ENCODE measurements at regions not wholly inside any gene's neighbourhood (a gene's known extent, or its start where the extent isn't known, plus 50 kb on each side); places are given as distances from the start of the nearest gene placed in this dataset.
"Not testable (repeated sequence)": the region's sequence is repeated elsewhere in the genome, so short reads cannot be mapped to it uniquely, and the experiment has no call there.

GRCh38 chr5:179459771-179460170 is 90.6 kb upstream of the RUFY1 start:
- no peaks in the 10 kb centered on the region for H3F3A ChIP-seq (replicated peaks; ENCODE audit: insufficient read depth)
- WGBS (ENCODE audit: low lambda C conversion rate): 36% methylated on average over 9 of the region's 10 CpGs
- H3K36me3 ChIP-seq (replicated peaks in 1 of 2; ENCODE audit: control insufficient read depth in 1 of 2, insufficient read depth in 2 of 2, low read length in 1 of 2): no peaks in the 10 kb centered on the region
- peaks cover 0 to 9% of the 10 kb centered on the region in 2 experiments; a peak in 1 of 4 replicates for H3K4me1 ChIP-seq (ENCODE audit: control insufficient read depth in 1 of 2, insufficient read depth in 2 of 2, low read depth in 1 of 2, low read length in 1 of 2)
- no peaks in the 10 kb centered on the region for H3K9me3 ChIP-seq
- no peak overlapping the region for H3K4me3 ChIP-seq (ENCODE audit: low read depth in 2 of 2, low read length in 1 of 2)
- H3K9me2 ChIP-seq: no peaks in the 10 kb centered on the region
- H3K79me2 ChIP-seq (ENCODE audit: insufficient read depth): no peaks in the 10 kb centered on the region
- H3K4me2 ChIP-seq: no peak overlapping the region
- DNase-seq: no peak
- H2AFZ ChIP-seq (ENCODE audit: low read depth): no peak overlapping the region
- TF ChIP-seq EP300 (IDR thresholded peaks at IDR 0.05; ENCODE audit: borderline replicate concordance in 1 of 2, low read depth in 1 of 2, low read length in 1 of 2): no peak
- TF ChIP-seq, protein P1, sequence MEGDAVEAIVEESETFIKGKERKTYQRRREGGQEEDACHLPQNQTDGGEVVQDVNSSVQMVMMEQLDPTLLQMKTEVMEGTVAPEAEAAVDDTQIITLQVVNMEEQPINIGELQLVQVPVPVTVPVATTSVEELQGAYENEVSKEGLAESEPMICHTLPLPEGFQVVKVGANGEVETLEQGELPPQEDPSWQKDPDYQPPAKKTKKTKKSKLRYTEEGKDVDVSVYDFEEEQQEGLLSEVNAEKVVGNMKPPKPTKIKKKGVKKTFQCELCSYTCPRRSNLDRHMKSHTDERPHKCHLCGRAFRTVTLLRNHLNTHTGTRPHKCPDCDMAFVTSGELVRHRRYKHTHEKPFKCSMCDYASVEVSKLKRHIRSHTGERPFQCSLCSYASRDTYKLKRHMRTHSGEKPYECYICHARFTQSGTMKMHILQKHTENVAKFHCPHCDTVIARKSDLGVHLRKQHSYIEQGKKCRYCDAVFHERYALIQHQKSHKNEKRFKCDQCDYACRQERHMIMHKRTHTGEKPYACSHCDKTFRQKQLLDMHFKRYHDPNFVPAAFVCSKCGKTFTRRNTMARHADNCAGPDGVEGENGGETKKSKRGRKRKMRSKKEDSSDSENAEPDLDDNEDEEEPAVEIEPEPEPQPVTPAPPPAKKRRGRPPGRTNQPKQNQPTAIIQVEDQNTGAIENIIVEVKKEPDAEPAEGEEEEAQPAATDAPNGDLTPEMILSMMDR (IDR thresholded peaks at IDR 0.05): no peak
- no peak for TF ChIP-seq USF1 (IDR thresholded peaks at IDR 0.05; ENCODE audit: borderline replicate concordance, low read depth)
- TF ChIP-seq FOSL2 (IDR thresholded peaks at IDR 0.05; ENCODE audit: borderline replicate concordance, low read depth): no peak
- no peak for TF ChIP-seq EZH2phosphoT487 (IDR thresholded peaks at IDR 0.05; ENCODE audit: borderline replicate concordance, low read depth)
- ChIA-PET POLR2A (no interaction called here), CTCF (interaction anchor here (0.9 kb wide), 1 partner anchor 34 kb away, joined by 3 read pairs; no protein-coding TSS in a partner anchor)
- no peaks in the 10 kb centered on the region for H4K20me1 ChIP-seq (ENCODE audit: insufficient read depth)
- no peak overlapping the region for H3K9ac ChIP-seq
- H3K27ac ChIP-seq (ENCODE audit: low read depth in 2 of 2, low read length in 1 of 2): no peak overlapping the region
- H3K27me3 ChIP-seq (ENCODE audit: insufficient read depth): no peaks in the 10 kb centered on the region

GRCh38 chr5:179457612-179458011 is 92.7 kb upstream of the RUFY1 start:
- Histone ChIP-seq H3K9me3 (no peaks in the 10 kb centered on the region), H4K20me1 (ENCODE audit: insufficient read depth) (no peaks in the 10 kb centered on the region), H3K79me2 (ENCODE audit: insufficient read depth) (no peaks in the 10 kb centered on the region), H3K27ac (ENCODE audit: low read depth in 2 of 2, low read length in 1 of 2) (no peak overlapping the region), H3K4me1 (ENCODE audit: control insufficient read depth in 1 of 2, insufficient read depth in 2 of 2, low read depth in 1 of 2, low read length in 1 of 2) (peaks cover 0 to 9% of the 10 kb centered on the region in 2 experiments; a peak in 1 of 4 replicates), H3K9me2 (no peaks in the 10 kb centered on the region), H3F3A (replicated peaks; ENCODE audit: insufficient read depth) (no peaks in the 10 kb centered on the region), H3K4me3 (ENCODE audit: low read depth in 2 of 2, low read length in 1 of 2) (no peak overlapping the region), H3K27me3 (ENCODE audit: insufficient read depth) (no peaks in the 10 kb centered on the region), H3K9ac (no peak overlapping the region), H3K4me2 (no peak overlapping the region), H3K36me3 (replicated peaks in 1 of 2; ENCODE audit: control insufficient read depth in 1 of 2, insufficient read depth in 2 of 2, low read length in 1 of 2) (no peaks in the 10 kb centered on the region), H2AFZ (ENCODE audit: low read depth) (no peak overlapping the region)
- ChIA-PET POLR2A (no interaction called here), CTCF (no interaction called here)
- no peak for TF ChIP-seq EZH2phosphoT487 (IDR thresholded peaks at IDR 0.05; ENCODE audit: borderline replicate concordance, low read depth)
- TF ChIP-seq TCF12 (IDR thresholded peaks at IDR 0.05): no peak
- TF ChIP-seq JUND (IDR thresholded peaks at IDR 0.05): no peak
- TF ChIP-seq, protein P1 (IDR thresholded peaks at IDR 0.05): no peak
- TF ChIP-seq IRF3 (IDR thresholded peaks at IDR 0.05; ENCODE audit: low read depth, low read length): no peak
- TF ChIP-seq YY1 (IDR thresholded peaks at IDR 0.05; ENCODE audit: low read depth): no peak
- WGBS (ENCODE audit: low lambda C conversion rate): 38% methylated on average over 8 of the region's 8 CpGs
- DNase-seq: no peak

DNA sequence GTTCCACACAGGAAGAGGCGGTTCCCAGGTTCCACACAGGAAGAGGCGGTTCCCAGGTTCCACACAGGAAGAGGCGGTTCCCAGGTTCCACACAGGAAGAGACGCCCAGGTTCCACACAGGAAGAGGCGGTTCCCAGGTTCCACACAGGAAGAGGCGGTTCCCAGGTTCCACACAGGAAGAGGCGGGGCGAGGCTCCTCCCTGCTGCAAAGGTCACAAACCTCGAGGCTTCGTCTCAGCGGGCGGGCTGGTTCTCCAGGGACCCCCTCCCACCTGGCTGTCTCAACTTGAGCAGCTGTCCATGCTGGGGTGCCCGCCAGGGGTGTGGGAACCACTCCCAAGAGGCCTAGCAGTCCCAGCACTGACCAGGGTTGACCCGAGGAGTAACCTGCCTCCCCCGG is 94.3 kb upstream of the RUFY1 start:
- H3K9me2 ChIP-seq; H2AFZ ChIP-seq (ENCODE audit: low read depth); H3K4me1 ChIP-seq (ENCODE audit: control insufficient read depth in 1 of 2, insufficient read depth in 2 of 2, low read depth in 1 of 2, low read length in 1 of 2); POLR2A ChIA-PET; H3K4me3 ChIP-seq (ENCODE audit: low read depth in 2 of 2, low read length in 1 of 2); H3K9ac ChIP-seq; H4K20me1 ChIP-seq (ENCODE audit: insufficient read depth); H3K4me2 ChIP-seq; H3F3A ChIP-seq (replicated peaks; ENCODE audit: insufficient read depth); DNase-seq; H3K27ac ChIP-seq (ENCODE audit: low read depth in 2 of 2, low read length in 1 of 2); H3K27me3 ChIP-seq (ENCODE audit: insufficient read depth); H3K36me3 ChIP-seq (replicated peaks in 1 of 2; ENCODE audit: control insufficient read depth in 1 of 2, insufficient read depth in 2 of 2, low read length in 1 of 2); H3K79me2 ChIP-seq (ENCODE audit: insufficient read depth); H3K9me3 ChIP-seq: not testable (repeated sequence)
- WGBS (ENCODE audit: low lambda C conversion rate): 68% methylated on average over 4 of the region's 15 CpGs
- CTCF ChIA-PET: interaction anchor here (0.7 kb wide), 1 partner anchor 288 kb away, joined by 3 read pairs; no protein-coding TSS in a partner anchor

Data from SK-N-SH (cell line).